Loucy (cell line): ENCODE measurements at regions not wholly inside any gene's neighbourhood (a gene's known extent, or its start where the extent isn't known, plus 50 kb on each side); places are given as distances from the start of the nearest gene placed in this dataset.

Experiments used
- EZH2phosphoT487 ChIP-seq: fragments of 200-600 bp; IDR thresholded peaks from 2 replicates; pipeline ENCODE4 v1.6.1; 2018; ENCODE audit warnings: antibody characterized with exemption, mild to moderate bottlenecking, moderate library complexity, borderline replicate concordance
- TF ChIP-seq, protein P1 (sequence below): fragments of 200-600 bp; sonication (generic); conservative IDR thresholded peaks from 2 replicates; pipeline ENCODE4 v1.5.1; 2014; ENCODE audit warnings: mild to moderate bottlenecking, antibody characterized with exemption, low read length

GRCh38 chr1:93763704-93764365 lies 82.2 kb upstream of the BCAR3 start:
- TF ChIP-seq, protein P1, sequence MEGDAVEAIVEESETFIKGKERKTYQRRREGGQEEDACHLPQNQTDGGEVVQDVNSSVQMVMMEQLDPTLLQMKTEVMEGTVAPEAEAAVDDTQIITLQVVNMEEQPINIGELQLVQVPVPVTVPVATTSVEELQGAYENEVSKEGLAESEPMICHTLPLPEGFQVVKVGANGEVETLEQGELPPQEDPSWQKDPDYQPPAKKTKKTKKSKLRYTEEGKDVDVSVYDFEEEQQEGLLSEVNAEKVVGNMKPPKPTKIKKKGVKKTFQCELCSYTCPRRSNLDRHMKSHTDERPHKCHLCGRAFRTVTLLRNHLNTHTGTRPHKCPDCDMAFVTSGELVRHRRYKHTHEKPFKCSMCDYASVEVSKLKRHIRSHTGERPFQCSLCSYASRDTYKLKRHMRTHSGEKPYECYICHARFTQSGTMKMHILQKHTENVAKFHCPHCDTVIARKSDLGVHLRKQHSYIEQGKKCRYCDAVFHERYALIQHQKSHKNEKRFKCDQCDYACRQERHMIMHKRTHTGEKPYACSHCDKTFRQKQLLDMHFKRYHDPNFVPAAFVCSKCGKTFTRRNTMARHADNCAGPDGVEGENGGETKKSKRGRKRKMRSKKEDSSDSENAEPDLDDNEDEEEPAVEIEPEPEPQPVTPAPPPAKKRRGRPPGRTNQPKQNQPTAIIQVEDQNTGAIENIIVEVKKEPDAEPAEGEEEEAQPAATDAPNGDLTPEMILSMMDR = no peak
- TF ChIP-seq EZH2phosphoT487 = no peak
